ENCODE measurements at regions not wholly inside any gene's neighbourhood (a gene's known extent, or its start where the extent isn't known, plus 50 kb on each side); places are given as distances from the start of the nearest gene placed in this dataset.

GRCh38 chr6:126747728-126748540, 370.5 kb upstream of the RSPO3 start:
- TF ChIP-seq CTCF (IDR thresholded peaks at IDR 0.05) (no peak), EZH2 (IDR thresholded peaks at IDR 0.05) (no peak), EZH2phosphoT487 (IDR thresholded peaks at IDR 0.05) (no peak)

All from neural progenitor cell (in vitro differentiated cells).